GM18519 (cell line): ENCODE measurements at regions not wholly inside any gene's neighbourhood (a gene's known extent, or its start where the extent isn't known, plus 50 kb on each side); places are given as distances from the start of the nearest gene placed in this dataset.
"Not testable (repeated sequence)": the region's sequence is repeated elsewhere in the genome, so short reads cannot be mapped to it uniquely, and the experiment has no call there.

Experiments used
- ATAC-seq: cut with Tn5 transposase; IDR thresholded peaks from one replicate; pipeline ENCODE4 v1.9.1; 2021; ENCODE audit warnings: mild to moderate bottlenecking, moderate library complexity; ENCODE audit not compliant: unreplicated experiment, low FRiP score

DNA sequence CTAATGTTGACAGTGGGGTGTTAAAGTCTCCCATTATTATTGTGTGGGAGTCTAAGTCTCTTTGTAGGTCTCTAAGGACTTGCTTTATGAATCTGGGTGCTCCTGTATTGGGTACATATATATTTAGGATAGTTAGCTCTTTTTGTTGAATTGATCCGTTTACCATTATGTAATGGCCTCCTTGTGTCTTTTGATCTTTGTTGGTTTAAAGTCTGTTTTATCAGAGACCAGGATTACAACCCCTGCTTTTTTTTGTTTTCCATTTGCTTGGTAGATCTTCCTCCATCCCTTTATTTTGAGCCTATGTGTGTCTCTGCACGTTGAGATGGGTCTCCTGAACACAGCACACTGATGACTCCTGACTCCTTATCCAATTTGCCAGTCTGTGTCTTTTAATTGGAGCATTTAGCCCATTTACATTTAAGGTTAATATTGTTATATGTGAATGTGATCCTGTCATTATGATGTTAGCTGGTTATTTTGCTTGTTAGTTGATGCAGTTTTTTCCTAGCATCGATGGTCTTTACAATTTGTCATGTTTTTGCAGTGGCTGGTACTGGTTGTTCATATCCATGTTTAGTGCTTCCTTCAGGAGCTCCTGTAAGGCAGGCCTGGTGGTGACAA lies 188.9 kb downstream of the TTC6 start:
- not testable (repeated sequence) for ATAC-seq

DNA sequence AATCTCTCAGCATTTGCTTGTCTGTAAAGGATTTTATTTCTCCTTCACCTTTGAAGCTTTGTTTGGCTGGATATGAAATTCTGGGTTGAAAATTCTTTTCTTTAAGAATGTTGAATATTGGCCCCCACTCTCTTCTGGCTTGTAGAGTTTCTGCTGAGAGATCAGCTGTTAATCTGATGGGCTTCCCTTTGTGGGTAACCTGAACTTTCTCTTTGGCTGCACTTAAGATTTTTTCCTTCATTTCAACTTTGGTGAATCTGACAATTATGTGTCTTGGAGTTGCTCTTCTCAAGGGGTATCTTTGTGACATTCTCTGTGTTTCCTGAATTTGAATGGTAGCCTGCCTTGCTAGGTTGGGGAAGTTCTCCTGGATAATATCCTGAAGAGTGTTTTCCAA lies 189.4 kb downstream of the TTC6 start:
- not testable (repeated sequence) for ATAC-seq

DNA sequence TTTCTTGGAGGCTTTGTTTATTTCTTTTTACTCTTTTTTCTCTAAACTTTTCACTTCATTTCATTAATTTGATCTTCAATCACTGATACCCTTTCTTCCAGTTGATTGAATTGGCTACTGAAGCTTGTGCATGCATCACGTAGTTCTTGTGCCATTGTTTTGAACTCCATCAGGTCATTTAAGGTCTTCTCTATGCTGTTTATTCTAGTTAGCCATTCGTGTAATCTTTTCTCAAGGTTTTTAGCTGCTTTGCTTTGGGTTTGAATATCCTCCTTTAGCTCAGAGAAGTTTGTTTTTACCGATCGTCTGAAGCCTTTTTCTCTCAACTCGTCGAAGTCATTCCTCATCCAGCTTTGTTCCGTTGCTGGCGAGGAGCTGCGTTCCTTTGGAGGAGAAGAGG lies 189.9 kb downstream of the TTC6 start:
- not testable (repeated sequence) for ATAC-seq

DNA sequence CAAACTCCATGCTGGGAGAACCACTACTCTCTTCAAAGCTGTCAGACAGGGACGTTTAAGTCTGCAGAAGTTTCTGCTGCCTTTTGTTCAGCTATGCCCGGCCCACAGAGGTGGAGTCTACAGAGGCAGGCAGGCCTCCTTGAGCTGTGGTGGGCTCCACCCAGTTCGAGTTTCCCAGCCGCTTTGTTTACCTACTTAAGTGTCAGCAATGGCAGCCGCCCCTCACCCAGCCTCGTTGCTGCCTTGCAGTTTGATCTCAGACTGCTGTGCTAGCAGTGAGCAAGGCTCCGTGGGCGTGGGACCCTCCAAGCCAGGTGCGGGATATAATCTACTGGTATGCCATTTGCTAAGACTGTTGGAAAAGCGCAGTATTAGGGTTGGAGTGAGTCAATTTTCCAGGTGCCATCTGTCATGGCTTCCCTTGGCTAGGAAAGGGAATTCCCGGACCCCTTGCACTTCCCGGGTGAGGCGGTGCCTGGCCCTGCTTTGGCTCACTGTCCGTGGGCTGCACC lies 190.7 kb downstream of the TTC6 start:
- ATAC-seq: not testable (repeated sequence)

DNA sequence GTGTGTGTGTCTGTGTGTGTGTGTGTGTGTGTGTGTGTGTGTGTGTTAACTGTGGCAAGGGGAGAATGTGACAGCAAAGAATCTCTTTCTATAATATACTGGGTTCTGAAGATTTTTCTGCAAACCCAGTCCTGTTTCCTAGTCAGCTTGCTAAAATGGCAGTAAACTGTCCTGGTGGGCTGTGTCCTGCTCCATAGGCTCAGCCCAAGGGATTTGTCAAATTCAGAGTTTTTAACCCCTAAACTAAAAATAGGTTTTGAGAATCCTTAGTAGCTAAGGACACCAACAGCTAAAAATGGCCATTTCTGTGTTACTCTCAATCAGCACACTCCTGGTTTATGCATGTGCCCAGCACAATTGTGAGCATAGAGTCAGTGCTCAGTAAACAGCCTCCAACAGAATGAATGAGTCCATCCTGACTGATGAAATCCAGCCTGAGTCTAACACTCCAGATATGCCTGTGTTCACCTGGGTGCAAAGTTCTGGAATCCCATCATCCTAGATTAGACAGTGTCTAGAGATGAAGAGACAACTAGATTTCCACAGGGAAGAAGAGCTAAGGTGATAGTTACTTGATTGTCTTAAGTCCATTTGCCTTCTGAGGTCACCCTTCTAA lies 192.6 kb downstream of the TTC6 start:
- ATAC-seq: no peak

DNA sequence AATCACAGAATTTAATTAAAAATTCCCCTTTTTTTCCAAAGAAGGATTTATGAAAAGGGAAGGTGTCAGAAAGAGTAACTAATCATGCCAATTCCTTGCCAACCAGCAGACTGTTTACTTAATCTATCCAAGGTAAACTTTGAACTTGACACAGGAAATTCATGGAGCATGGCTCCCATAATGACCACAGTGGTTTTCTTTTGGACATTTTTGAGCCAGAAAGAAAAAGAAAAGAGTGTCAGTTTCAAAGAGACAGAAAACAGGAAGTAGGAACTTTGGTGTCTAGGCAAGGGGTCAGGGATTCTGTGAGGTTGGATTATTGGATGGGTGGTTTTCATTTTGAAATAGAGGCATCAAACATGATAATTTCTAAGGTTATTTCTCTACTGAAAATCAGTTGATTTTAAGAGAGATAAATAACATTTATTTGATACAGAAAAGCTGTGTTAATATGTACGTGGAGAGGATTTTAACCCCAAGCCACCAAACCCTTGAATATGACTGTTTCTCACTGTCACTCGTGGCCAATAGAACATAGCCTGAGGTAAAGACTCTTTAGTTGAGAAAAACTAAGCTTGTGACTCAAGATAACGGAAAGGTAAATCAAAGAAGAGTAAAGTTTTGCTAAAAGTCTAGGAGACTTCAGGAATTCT lies 196.1 kb downstream of the TTC6 start:
- ATAC-seq: no peak

DNA sequence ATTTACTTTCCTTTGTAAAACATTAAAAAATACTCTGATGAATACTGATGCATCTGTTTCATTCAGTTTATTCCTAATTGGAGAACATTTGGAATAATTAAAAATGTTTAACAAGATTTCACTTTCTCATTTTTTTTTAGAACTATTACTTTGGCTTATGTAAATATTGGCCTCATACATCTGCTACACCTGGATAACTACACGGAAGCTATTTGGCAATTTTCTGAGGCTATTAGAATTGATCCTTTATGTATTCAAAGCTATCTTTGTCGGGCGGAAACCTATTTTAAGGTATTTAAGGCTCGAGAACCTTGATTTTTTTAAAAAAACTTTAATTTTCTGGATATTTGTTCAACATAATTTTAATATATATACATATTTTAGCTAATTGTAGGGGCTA lies 196.7 kb downstream of the TTC6 start:
- ATAC-seq: no peak

DNA sequence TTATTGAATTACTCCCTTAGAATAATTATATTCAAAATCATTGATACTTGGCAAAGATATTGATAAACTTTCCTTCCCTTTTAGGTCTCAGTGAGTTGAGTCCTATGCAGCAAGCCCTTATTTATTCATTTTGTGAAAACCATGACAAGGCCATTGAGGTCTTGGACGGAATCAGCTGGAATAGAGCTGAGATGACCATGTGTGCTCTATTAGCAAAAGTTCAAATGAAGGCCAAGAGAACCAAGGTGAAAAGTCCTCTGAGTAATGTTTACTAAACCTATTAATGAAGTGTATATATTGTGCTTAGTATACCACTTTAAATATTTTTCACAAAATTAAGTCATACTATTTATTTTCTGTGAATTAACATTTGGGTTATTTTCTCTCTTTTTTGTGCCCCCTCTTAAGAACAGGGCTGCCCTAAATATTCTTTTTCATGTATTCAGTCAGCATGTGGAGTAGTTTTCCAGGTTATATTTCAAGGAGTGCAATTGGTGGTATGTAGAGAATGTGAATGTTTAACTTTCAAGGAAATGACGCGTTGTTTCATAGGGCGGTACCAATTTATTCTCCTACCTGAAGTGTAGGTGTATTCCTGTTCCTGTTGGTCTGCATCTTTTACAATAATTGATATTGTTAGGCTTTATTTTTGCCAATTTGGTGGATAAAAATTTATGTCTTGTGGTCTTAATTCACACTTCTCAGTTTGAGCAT lies 201.4 kb downstream of the TTC6 start:
- no peak for ATAC-seq

DNA sequence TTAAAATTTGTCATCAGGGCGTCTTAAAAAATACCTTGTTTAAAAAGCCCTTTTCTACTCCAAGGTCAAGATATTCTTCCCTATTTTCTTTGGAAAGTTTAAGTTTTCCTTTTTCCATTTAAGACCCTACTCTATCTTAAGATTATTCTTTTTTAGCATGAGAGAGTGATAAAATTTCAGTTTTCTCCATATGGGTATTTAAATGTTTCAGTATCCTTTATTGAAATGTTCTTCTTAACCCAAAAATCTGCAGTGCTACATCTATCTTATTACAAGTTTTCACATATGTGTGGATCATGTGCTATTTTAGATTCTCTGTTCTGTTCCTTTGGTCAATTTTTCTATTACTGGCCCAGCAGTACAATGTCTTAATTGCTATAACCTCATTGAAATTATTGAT lies 202.2 kb downstream of the TTC6 start:
- ATAC-seq: no peak

DNA sequence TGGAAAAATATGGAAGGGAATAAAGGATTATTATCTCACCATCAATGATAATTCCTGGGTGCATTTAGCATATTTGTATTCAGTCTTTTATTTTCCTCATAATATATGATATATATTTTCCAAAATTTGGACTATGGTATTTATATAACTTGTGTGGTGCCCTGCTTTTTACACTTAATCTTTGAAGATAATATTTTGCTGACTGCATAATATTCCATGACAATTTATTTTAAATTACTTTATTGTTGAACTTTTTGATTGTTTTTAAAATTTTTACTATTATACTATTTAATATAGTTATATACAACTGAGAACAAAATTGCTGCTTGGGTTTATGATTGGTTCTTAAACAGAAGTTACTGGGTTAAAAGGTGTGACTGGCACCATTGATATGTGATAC lies 212.3 kb downstream of the TTC6 start:
- no peak for ATAC-seq

DNA sequence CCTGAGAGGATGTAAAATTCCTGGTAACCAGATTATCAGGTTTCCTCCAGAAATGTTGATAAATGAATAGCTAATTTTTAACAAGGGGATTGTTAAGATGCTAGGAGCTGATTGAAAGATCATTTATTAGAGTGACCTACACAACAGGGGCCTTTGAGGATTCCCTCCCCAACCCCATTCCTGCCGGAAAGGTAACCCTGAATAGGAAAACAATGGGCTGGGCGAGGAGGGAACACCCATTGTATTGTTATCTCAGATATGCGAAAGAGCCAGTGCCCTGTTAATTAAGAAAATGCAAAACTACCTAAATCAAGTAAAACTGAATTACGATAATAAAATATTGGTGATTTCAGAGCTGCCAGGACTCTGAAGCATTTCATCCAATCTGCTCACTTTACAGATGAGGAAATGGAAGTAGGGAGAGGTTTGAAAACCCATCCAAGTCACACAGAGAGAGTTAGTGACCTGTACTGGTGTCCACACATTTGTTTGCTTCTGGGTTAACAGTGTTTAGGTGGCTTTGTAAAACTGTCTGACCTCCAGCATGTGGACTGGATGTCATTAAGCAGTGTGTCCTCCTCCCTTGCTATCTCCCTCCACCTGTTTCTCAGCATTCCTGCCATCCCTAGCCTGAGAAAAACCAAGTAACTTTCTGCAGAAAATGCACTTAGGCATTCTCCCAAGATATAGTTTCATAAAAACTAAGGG lies 214.8 kb downstream of the TTC6 start:
- no peak for ATAC-seq

DNA sequence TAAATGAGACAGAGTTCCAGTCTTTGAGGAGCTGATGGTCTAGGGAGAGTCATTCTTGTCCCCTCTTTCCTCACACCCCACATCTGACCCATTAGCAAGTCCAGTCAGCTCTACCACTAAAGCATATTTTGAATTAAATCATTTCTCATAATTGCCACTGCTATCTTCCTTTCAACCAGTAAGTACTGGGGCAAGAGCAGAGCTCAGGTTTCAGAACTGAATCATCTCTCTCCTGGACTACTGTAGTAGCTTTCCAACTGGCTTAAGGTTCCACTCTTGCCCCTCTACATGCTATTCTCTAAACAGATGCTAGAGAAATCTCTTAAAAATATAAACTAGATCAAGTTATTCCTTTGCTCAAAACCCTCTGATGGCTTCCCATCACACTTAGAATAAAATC lies 218.3 kb downstream of the TTC6 start:
- ATAC-seq: no peak

DNA sequence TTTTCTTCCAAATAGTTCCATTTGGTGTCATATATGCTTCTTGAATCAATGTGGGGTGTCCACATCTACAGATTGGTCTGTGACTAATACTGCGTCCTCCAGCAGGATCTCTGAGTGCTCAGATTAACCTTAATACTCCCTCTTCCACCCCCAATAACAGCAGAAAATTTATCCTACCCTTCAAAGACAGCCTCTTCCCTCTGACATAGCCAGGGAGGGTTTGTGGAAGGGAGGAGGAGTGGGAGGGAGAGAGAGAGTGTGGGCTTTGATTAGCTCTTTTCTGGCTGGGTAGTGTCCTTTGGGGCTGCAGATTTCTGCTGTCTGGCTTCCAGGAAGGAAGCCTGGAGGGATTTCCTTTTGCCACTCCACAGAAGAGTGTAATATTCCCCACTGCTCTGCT lies 220.7 kb downstream of the TTC6 start:
- ATAC-seq: no peak

DNA sequence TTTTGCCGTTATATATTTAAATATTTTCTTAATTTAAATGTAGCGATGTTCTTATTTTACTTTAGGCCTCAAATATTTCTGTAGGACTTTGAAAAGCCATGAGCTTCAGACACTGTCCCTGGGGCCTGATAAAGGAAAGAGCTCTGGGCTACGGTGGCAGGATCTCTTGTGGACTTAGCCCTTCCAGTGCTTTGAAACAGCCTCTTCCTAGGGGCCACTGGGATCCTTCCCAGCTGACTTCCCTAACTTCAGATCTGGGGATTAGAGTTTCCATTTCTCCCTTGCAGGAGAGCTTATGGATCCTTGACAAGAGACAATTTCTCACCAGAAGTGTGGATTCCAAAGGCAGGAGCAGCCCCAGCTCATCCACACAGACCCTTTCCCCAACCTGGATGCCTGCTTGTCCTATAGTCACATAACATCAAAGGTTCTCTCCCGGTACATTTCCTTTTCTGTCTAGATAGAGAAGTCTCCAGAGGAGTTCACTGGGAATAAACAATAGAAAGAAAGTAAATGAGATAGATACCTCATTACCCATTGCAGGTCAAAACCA lies 221.4 kb downstream of the TTC6 start:
- no peak for ATAC-seq

DNA sequence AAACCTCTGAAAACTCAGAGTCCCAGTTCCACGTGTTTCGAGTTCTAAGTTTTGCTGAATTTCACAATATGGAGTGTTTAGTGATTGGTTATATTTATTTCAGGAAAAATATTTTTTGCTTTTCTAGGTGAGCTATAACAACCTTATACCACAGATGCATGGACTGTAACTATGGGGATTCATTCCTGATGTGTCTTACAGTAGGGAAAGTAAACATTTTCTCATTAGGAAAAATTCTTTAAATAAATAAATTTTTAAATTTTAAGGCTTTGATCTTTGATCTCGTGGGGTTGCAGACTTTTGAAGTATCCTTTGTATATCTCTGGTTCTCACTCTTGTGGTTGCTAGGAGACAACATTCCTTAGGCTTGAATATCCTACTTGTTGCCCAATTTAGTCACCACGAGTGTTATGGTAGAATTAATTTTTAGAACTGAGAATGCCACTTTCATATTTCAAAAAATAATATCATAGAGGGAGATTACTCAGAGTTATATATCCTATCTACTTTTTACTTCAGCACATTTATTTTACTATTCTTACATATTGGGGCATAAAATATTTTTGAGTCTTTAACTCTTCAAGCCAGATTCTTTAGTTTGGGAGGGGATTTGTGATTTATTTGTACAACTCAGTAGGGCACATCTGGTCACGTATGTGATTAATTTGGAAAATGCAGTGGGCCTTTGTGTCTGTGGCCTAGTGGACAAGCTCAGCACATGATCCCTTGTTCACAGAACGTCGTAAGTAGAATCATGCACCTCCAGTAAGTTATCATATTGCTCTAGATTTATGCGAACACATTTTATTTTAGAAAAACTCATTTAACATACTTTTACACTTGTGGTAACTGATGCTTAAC lies 224.0 kb downstream of the TTC6 start:
- no peak for ATAC-seq

DNA sequence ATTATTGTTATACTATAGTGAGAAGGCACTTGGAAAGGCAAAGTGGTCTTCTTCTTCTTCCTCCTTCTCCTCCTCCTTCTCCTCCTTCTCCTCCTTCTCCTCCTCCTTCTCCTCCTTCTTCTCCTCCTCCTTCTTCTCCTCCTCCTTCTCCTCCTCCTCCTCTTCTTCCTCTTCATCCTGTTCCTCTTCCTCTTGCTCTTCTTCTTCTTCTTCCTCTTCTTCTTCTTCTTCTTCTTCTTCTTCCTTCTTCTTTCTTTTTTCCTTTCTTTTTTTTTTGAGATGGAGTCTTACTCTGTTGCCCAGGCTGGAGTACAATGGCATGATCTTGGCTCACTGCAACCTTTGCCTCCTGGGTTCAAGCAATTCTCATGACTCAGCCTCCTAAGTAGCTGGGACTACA lies 225.4 kb downstream of the TTC6 start:
- ATAC-seq: not testable (repeated sequence)

DNA sequence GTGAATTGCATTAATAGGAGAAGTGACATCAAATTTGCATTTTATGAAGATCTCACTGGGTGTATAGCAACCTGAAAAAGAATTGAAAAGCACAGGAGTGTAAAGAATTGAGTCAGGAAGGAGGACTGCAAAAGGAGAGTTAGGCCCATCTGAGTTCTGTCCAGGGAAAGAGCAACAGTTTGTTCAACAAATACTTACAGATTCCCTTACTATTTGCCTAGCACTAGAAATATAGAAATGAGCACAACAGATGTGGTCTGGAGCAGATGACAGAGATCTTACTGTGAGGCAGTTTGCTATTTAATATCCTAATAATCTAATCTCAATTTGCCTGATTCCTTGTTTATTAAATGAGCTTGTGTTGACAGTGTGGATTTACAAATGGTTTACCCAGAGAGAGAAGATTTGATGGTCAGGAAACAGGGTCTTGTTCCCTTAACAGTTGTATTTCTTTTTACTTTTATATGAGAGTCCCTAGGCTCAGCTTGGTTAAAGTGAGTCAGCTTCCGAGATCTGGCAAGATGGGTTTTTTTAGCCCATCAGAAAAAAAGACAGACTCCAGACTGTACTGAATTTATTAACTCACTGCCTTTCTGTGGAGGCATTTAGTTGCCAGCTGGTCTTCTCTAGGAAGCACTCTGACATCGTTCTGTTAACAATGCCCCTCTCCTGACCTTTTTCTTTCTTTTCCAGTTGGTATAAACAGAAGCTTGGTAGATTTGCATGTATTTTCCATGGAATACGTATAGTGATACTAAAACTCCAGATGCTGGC lies 229.7 kb downstream of the TTC6 start:
- ATAC-seq: no peak

DNA sequence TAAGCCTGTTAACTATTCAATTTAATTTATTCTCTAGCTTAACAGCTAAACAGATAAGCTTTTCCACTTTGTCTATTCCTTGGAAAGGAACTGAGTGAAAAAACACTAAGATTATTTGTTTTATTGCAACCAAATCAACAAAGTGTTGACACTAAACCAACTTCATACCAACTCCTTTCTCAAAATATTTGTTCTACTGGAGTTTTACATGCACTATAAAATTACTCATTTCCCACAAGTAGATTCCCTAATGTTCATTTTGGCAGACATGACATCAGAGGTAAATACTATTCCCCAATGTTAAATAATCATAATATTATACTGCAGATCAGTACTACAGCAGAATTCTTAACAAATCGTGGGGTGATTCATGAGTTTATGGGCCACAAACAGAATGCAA lies 231.4 kb downstream of the TTC6 start:
- ATAC-seq: no peak

DNA sequence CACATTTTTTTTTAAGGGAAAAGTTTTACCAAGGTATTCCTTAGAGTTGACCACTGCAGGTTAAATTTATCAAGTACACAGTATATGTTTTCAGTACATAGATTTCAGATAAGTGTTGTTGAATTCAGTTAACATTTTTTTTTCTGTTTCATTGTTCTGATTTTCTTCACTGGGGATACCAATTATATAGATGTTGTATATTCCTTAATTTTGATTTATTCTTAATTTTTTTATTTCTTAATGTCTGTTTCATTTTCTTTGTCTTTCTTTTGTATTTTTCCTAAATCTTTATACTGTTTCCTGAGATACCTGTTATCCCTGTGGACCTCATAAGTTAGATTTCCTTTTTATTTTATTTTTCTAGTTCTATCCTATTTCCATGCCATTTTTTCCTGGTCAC lies 234.8 kb downstream of the TTC6 start:
- ATAC-seq: no peak
